T-helper 17 cell (primary cell): ENCODE measurements at regions not wholly inside any gene's neighbourhood (a gene's known extent, or its start where the extent isn't known, plus 50 kb on each side); places are given as distances from the start of the nearest gene placed in this dataset.
"Not testable (repeated sequence)": the region's sequence is repeated elsewhere in the genome, so short reads cannot be mapped to it uniquely, and the experiment has no call there.

ENCODE experiments used
- ATAC-seq: fragments of 150-1000 bp; cut with Tn5 transposase; 2 replicates; pipeline ENCODE4 v1.10.0; 2021; ENCODE audit warnings: mild to moderate bottlenecking, moderate library complexity
- DNase-seq, 3 donors: peaks; one replicate each; pipeline versions ENCODE4 v3.0.0 to v3.0.0-alpha.2; 2020 to 2021
- H3K9me3 ChIP-seq: one replicate; pipeline ENCODE4 v1.7.0; 2013; ENCODE audit warnings: low read length, mild to moderate bottlenecking; ENCODE audit not compliant: control insufficient read depth, poor library complexity, severe bottlenecking
- H3K27ac Mint-ChIP-seq: one replicate; pipeline ENCODE4 v1.8.0; 2022; ENCODE audit warnings: mild to moderate bottlenecking, moderate library complexity, mixed read lengths
- H3K27me3 Mint-ChIP-seq: one replicate; pipeline ENCODE4 v1.8.0; 2022; ENCODE audit warnings: mixed read lengths
- H3K36me3 Mint-ChIP-seq: one replicate; pipeline ENCODE4 v1.8.0; 2022; ENCODE audit warnings: low read depth, mixed read lengths
- H3K4me1 Mint-ChIP-seq: one replicate; pipeline ENCODE4 v1.8.0; 2022; ENCODE audit warnings: mild to moderate bottlenecking, mixed read lengths
- H3K4me3 Mint-ChIP-seq: one replicate; pipeline ENCODE4 v1.8.0; 2022; ENCODE audit warnings: mild to moderate bottlenecking, moderate library complexity, mixed read lengths

DNA sequence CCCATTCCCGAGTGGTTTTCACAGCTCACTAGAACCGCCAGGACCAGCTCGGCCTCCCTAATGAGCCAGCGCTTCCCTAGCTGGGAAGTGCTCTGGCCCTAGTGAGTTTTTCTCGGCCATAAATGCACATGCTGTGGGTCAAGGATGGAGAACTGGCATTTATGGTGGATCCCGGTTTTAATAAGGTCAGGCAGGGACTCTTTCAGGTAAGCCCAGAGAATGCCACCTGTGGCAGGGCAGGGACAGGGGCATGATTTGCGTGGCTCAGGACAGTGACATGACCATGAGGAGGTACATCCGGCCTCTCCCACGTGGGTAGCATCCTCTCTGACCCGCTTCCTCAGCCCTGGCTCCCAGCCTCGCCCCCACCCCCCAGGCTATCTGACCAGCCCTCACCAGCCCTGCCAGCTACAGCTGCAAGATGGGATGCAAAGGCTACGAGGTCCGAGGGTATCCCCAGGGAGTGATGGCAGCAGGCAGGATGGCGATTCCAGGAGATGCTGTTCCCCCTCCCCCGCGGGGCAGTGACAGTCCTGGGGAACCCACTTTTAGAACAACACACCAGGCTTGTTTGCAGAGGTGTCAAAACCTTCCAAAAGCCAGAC, 60.3 kb upstream of the ADAMTS2 start:
- peaks cover under 1% of the 10 kb centered on the region for H3K9me3 ChIP-seq
- Mint-ChIP-seq H3K36me3 (peaks cover 3% of the 10 kb centered on the region), H3K27ac (no peak overlapping the region), H3K4me3 (no peak overlapping the region), H3K4me1 (peaks cover 3% of the 10 kb centered on the region), H3K27me3 (peaks cover 19% of the 10 kb centered on the region)
- ATAC-seq = no peak
- DNase-seq = no peak

DNA sequence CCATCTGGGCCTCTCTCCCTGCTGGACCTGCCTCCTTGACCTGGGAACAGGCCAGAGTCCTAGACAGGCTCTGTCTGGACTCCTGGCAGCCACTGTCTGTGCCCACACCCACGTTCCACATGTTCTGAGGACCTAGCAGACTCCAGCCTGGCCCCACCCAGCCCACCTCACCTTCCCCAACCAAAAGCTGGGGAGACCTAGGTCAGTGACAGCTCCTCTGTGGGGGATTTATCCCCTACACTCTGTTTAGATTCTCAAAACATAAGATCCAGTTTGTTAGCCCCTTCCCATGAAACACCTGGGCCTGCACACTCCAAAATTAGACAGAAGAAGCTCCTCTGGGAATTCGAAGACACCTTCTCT, 59.8 kb upstream of the ADAMTS2 start:
- Mint-ChIP-seq H3K4me1 (peaks cover 3% of the 10 kb centered on the region), H3K27me3 (peaks cover 19% of the 10 kb centered on the region), H3K27ac (no peak overlapping the region), H3K36me3 (peaks cover 3% of the 10 kb centered on the region), H3K4me3 (no peak overlapping the region)
- DNase-seq (no peak), ATAC-seq (no peak)
- H3K9me3 ChIP-seq = peaks cover 3% of the 10 kb centered on the region

DNA sequence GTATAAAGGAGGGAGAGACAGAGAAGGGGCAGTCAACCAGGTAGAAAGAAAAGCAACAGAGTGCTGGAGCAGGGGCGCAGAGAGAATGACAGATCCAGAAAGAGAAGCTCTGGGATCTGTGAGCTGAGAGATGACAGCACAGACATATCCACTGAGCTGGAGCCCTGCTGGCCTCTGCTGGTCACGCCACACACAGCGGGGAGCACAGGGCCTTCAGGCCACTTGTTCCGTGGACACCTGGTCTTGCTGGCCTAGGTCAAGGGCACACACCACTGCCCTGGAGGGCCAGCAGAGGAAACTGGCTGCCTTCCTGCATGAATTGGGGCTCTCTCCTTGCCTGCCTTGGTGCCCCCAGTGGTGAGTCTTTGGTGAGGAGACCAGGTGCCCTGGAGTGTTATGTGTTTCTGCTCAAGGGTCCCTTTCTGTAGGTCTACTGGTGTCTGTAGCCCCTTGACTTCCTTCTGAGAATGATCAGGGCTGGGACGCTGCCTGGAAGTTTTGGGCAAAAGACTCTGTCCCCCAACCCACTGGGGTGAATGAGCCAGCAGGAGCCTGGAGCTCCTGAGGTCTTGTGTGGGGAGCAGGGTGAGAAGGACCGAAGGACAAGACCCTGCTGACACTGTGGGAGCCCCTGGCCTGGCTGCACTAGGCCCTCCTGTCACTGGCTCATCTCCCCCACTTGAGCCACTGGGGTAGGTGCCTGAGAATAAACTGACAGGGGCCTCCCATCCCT, 59.2 kb upstream of the ADAMTS2 start:
- DNase-seq (no peak), ATAC-seq (no peak)
- no peak overlapping the region for H3K27ac Mint-ChIP-seq
- H3K36me3 Mint-ChIP-seq = peaks cover 3% of the 10 kb centered on the region
- H3K4me1 Mint-ChIP-seq = peaks cover 3% of the 10 kb centered on the region
- no peak overlapping the region for H3K4me3 Mint-ChIP-seq
- H3K27me3 Mint-ChIP-seq = peaks cover 19% of the 10 kb centered on the region
- peaks cover 3% of the 10 kb centered on the region for H3K9me3 ChIP-seq

DNA sequence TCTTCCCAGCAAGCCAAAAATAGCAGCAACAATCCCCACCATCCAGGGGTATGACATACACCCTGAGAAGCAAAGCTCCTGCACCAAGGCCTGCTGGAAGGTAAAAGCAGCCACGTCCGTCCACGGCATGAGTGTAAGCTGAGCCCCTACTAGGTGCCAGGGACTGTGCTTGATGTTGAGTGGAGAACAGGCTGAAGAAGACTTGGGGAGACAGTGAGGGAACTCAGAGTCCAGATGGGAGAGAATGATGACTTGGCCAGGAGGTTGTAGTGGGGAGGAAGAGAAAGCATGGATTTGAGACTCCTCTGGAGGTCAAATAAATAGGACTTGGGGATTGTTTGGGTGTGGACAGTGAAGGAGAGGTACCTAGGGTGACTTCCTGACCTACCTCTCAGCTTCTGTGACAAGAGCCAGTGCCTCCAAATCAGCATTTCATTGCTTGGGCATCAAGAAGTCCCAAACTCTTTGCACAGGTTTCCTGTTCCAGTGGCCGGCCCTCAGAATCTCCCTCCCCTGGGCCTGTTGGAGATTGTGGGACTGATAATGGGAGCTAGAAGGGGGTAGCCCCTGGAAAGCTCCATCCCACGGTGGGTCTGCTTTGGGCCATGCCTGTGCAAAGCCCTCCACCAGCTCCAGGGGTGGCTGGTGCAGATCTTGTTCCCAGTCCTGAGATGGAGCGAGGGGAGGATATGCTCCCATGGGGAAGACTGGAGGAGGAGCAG, 58.3 kb upstream of the ADAMTS2 start:
- Mint-ChIP-seq H3K36me3 (peaks cover 3% of the 10 kb centered on the region), H3K27me3 (peaks cover 15% of the 10 kb centered on the region), H3K4me1 (no peaks in the 10 kb centered on the region), H3K27ac (no peak overlapping the region), H3K4me3 (no peak overlapping the region)
- DNase-seq = no peak
- H3K9me3 ChIP-seq = peaks cover 3% of the 10 kb centered on the region
- no peak for ATAC-seq

DNA sequence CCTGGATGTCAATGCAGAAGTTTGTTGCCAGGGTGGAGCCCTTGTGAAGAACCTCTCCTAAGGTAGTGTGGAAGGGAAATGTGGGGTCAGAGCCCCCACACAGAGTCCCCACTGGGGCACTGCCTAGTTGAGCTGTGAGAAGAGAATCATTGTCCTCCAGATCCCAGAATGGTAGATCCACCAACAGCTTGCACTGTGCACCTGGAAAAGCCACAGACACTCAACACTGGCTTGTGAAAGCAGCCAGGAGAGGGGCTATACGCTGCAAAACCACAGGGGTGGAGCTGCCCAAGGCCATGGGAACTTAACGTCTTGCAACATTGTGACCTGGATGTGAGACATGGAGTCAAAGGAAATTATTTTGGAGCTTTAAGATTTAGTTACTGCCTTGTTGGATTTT, 55.2 kb upstream of the ADAMTS2 start:
- not testable (repeated sequence) for H3K9me3 ChIP-seq, H3K4me1 Mint-ChIP-seq, H3K27ac Mint-ChIP-seq, H3K4me3 Mint-ChIP-seq, H3K36me3 Mint-ChIP-seq, H3K27me3 Mint-ChIP-seq, ATAC-seq, DNase-seq

DNA sequence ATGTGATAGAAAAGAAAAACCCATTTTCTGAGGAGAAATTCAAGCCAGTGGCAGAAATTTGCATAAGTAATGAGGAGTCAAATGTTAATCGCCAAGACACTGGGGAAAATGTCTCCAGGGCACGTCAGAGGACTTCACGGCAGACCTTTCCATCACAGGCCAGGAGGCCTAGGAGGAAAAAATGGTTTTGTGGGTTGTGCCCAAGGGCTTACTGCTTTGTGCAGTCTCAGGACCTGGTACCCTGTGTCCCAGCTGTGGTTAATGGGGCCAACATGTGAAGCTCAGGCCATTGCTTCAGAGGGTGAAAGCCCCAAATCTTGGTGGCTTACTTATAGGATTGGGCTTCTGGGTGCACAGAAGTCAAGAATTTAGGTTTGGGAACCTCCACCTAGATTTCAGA, 54.8 kb upstream of the ADAMTS2 start:
- Mint-ChIP-seq H3K36me3 (peaks cover 3% of the 10 kb centered on the region), H3K4me1 (no peaks in the 10 kb centered on the region), H3K4me3 (no peak overlapping the region), H3K27ac (no peak overlapping the region), H3K27me3 (no peaks in the 10 kb centered on the region)
- peaks cover 3% of the 10 kb centered on the region for H3K9me3 ChIP-seq
- DNase-seq (no peak), ATAC-seq (no peak)

DNA sequence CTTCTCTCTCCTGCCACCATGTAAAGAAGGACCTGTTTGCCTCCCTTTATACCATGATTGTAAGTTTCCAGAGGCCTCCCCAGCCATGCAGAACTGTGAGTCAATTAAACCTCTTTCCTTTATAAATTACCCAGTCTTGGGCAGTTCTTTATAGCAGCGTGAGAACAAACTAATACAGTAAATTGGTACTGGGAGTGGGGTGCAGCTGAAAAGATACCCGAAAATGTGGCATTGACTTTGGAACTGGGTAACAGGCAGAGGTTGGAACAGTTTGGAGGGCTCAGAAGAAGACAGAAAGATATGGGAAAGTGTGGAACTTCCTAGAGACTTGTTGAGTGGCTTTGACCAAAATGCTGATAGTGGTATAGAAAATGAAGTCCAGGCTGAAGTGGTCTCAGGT, 54.1 kb upstream of the ADAMTS2 start:
- H3K27me3 Mint-ChIP-seq, H3K36me3 Mint-ChIP-seq, H3K4me1 Mint-ChIP-seq, ATAC-seq, H3K9me3 ChIP-seq, H3K27ac Mint-ChIP-seq, DNase-seq, H3K4me3 Mint-ChIP-seq: not testable (repeated sequence)

DNA sequence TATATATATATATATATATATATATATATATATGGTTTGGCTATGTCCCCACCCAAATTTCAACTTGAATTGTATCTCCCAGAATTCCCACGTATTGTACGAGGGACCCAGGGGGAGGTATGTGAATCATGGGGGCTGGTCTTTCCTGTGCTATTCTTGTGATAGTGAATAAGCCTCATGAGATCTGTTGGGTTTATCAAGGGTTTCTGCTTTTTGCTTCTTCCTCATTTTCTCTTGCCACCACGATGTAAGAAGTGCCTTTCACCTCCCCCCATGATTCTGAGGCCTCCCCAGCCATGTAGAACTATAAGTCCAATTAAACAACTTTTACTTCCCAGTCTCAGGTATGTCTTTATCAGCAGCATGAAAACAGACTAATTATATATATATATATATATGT, 52.3 kb upstream of the ADAMTS2 start:
- no peaks in the 10 kb centered on the region for H3K27me3 Mint-ChIP-seq
- no peaks in the 10 kb centered on the region for H3K36me3 Mint-ChIP-seq
- no peak overlapping the region for H3K27ac Mint-ChIP-seq
- no peaks in the 10 kb centered on the region for H3K4me1 Mint-ChIP-seq
- H3K4me3 Mint-ChIP-seq = no peak overlapping the region
- DNase-seq = no peak
- ATAC-seq = no peak
- H3K9me3 ChIP-seq = peaks cover 3% of the 10 kb centered on the region
